Mesenchymal stem cell (in vitro differentiated cells and primary cell): ENCODE measurements at regions not wholly inside any gene's neighbourhood (a gene's known extent, or its start where the extent isn't known, plus 50 kb on each side); places are given as distances from the start of the nearest gene placed in this dataset.

Experiments used
- DNase-seq: peaks from one replicate; pipeline ENCODE4 v3.0.0-alpha.2; 2013
- H2AFZ ChIP-seq: one replicate; pipeline ENCODE4 v1.6.1; 2013; ENCODE audit warnings: low read depth, mild to moderate bottlenecking, control low read depth, inconsistent platforms, low read length, moderate library complexity
- H2AK5ac ChIP-seq: 2 replicates; pipeline ENCODE4 v1.6.1; 2013; ENCODE audit warnings: low read length, moderate library complexity, mild to moderate bottlenecking, inconsistent platforms; ENCODE audit not compliant: severe bottlenecking
- H2BK120ac ChIP-seq: one replicate; pipeline ENCODE4 v1.6.1; 2013; ENCODE audit warnings: low read depth, mild to moderate bottlenecking, inconsistent platforms, low read length, moderate library complexity
- H2BK12ac ChIP-seq, 2 experiments: one replicate each; pipeline ENCODE4 v1.6.1; 2013; ENCODE audit warnings: inconsistent platforms in 2 of 2, low read length in 2 of 2, mild to moderate bottlenecking in 2 of 2, moderate library complexity in 2 of 2, control low read depth in 1 of 2
- H2BK15ac ChIP-seq: one replicate; pipeline ENCODE4 v1.6.1; 2013; ENCODE audit warnings: mild to moderate bottlenecking, low read depth, inconsistent platforms; ENCODE audit not compliant: poor library complexity, severe bottlenecking
- H2BK5ac ChIP-seq: 2 replicates; pipeline ENCODE4 v1.6.1; 2013; ENCODE audit warnings: low read depth, mild to moderate bottlenecking, low read length, control low read depth, inconsistent platforms; ENCODE audit not compliant: poor library complexity, severe bottlenecking
- H3K14ac ChIP-seq, 2 experiments: one replicate each; pipeline ENCODE4 v1.6.1; 2013; ENCODE audit warnings: inconsistent platforms in 2 of 2, low read length in 2 of 2, control low read depth in 1 of 2, mild to moderate bottlenecking in 1 of 2, moderate library complexity in 1 of 2
- H3K18ac ChIP-seq, 2 experiments: one replicate each; pipeline ENCODE4 v1.6.1; 2013; ENCODE audit warnings: inconsistent platforms in 2 of 2, low read length in 2 of 2, control low read depth in 1 of 2, low read depth in 1 of 2, mild to moderate bottlenecking in 1 of 2
- H3K23ac ChIP-seq, 2 experiments: one replicate each; pipeline ENCODE4 v1.6.1; 2013; ENCODE audit warnings: inconsistent platforms in 2 of 2, low read length in 2 of 2, mild to moderate bottlenecking in 2 of 2, moderate library complexity in 2 of 2, control low read depth in 1 of 2
- H3K27ac ChIP-seq: 2 replicates; pipeline ENCODE4 v1.5.1; 2013; ENCODE audit warnings: mild to moderate bottlenecking, moderate library complexity, low read length, control low read depth, inconsistent platforms; ENCODE audit not compliant: poor library complexity, severe bottlenecking
- H3K27me3 ChIP-seq, 2 experiments: 2 replicates each; pipeline versions ENCODE4 v1.6.1 to v1.7.0; 2013; ENCODE audit warnings: low read length in 2 of 2, mild to moderate bottlenecking in 2 of 2, moderate library complexity in 2 of 2, control low read depth in 1 of 2, inconsistent platforms in 1 of 2; ENCODE audit not compliant: control insufficient read depth in 1 of 2, insufficient read depth in 1 of 2
- H3K36me3 ChIP-seq, 2 experiments: 2 replicates each; pipeline versions ENCODE4 v1.6.1 to v1.7.0; 2013; ENCODE audit warnings: low read length in 2 of 2, control low read depth in 1 of 2, inconsistent platforms in 1 of 2, low read depth in 1 of 2, mild to moderate bottlenecking in 1 of 2; ENCODE audit not compliant: insufficient read depth in 2 of 2, control insufficient read depth in 1 of 2
- H3K4ac ChIP-seq, 2 experiments: one replicate each; pipeline ENCODE4 v1.6.1; 2013; ENCODE audit warnings: inconsistent platforms in 2 of 2, low read length in 2 of 2, mild to moderate bottlenecking in 2 of 2, moderate library complexity in 2 of 2, control low read depth in 1 of 2, low read depth in 1 of 2
- H3K4me1 ChIP-seq: 2 replicates; pipeline ENCODE4 v1.6.1; 2013; ENCODE audit warnings: low read depth, low read length, control low read depth; ENCODE audit not compliant: control insufficient read depth, insufficient read depth
- H3K4me2 ChIP-seq: 2 replicates; pipeline ENCODE4 v1.6.1; 2013; ENCODE audit warnings: low read length, mild to moderate bottlenecking, inconsistent platforms; ENCODE audit not compliant: poor library complexity, severe bottlenecking
- H3K4me3 ChIP-seq, 2 experiments: 2 replicates each; pipeline versions ENCODE4 v1.5.1 to v1.7.0; 2013; ENCODE audit warnings: low read length in 2 of 2, mild to moderate bottlenecking in 2 of 2, control low read depth in 1 of 2, low read depth in 1 of 2; ENCODE audit not compliant: insufficient read depth in 1 of 2
- H3K79me1 ChIP-seq: replicated peaks from 2 replicates; pipeline ENCODE4 v1.6.1; 2013; ENCODE audit warnings: mild to moderate bottlenecking, control low read depth, low read length, inconsistent platforms; ENCODE audit not compliant: poor library complexity, severe bottlenecking
- H3K9ac ChIP-seq: 2 replicates; pipeline ENCODE4 v1.7.0; 2013; ENCODE audit warnings: mild to moderate bottlenecking, low read length, moderate library complexity
- H3K9me3 ChIP-seq: 2 replicates; pipeline ENCODE4 v1.7.0; 2013; ENCODE audit warnings: mild to moderate bottlenecking, low read length; ENCODE audit not compliant: control insufficient read depth
- H4K8ac ChIP-seq: one replicate; pipeline ENCODE4 v1.6.1; 2013; ENCODE audit warnings: inconsistent platforms, mild to moderate bottlenecking, low read length, moderate library complexity
- H4K91ac ChIP-seq: one replicate; pipeline ENCODE4 v1.6.1; 2013; ENCODE audit warnings: mild to moderate bottlenecking, low read length, inconsistent platforms
- WGBS: methylation state at CpG from one replicate; pipeline ENCODE4 v1.1.7; 2013; ENCODE audit warnings: mixed read lengths; 5-methylcytosine and 5-hydroxymethylcytosine counted together

DNA sequence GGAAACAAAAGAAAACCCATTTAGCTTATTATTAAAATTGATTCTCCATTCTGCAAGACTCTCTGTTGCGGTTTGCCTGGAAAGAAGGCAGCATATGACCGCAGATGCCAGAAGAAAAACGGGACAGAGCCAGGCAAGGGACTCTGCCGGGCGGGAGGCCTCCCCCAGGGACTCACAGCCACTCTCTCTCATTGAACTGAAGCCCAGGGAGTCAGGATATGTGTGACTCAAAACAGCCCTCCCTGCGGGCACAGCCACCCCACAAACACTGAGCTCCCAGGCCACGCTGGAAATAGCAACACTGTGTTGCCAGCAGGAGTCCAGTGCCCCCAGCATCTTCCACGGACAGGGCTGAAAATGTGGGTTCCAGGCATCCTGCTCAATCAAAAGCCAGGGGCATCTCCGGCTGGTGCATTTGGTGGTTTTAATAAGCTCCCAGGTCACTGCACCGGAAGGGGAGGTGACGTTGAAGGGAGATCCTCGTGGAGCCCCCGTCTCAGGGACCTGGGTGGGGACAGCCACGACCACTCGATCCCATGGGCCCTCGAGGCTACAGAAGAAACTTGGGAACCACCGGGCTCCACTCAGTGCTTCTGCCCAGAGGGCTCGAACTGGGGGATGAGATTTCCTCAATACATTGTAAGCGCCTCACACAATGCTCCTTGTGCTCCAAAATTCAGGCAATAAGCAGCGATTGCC lies 624.5 kb downstream of the TBC1D22A start:
- Histone ChIP-seq H2BK120ac (no peak overlapping the region), H3K4me1 (no peaks in the 10 kb centered on the region), H3K27me3 (peaks cover 0 to 77% of the 10 kb centered on the region in 2 experiments), H3K4ac (no peak overlapping the region), H3K9ac (no peak overlapping the region), H3K27ac (no peak overlapping the region), H4K8ac (no peak overlapping the region), H2BK15ac (no peak overlapping the region), H3K9me3 (no peaks in the 10 kb centered on the region), H2AFZ (no peak overlapping the region), H4K91ac (no peak overlapping the region), H3K36me3 (no peaks in the 10 kb centered on the region), H2AK5ac (no peak overlapping the region), H2BK5ac (no peak overlapping the region), H3K23ac (no peak overlapping the region), H3K14ac (no peak overlapping the region), H3K4me2 (no peak overlapping the region), H2BK12ac (no peak overlapping the region), H3K18ac (no peak overlapping the region), H3K4me3 (no peak overlapping the region), H3K79me1 (no peaks in the 10 kb centered on the region)
- no peak for DNase-seq
- WGBS: 75% methylated on average over 19 of the region's 20 CpGs

DNA sequence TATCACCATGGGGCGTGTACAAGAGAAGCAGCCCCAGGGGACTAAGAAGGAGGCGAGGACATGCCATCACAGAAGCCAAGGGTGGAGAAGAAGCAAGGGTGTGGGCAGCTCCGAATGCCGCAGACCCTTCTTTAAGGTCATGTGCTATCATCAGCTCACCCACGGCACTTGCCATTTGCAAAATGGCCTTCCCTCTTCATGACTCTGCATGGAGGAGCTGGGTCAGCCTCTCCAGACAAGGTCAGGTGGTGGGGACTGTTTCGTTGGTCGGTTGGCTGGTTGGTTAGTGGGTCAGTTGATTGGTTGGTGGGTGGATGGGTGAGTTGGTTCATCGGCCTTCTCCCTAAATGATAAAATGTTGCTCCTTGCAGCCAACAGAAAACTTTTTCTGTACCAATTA lies 622.5 kb downstream of the TBC1D22A start:
- H2AK5ac ChIP-seq: no peak overlapping the region
- H2BK15ac ChIP-seq: no peak overlapping the region
- no peak overlapping the region for H3K4ac ChIP-seq
- H2BK12ac ChIP-seq: no peak overlapping the region
- H4K91ac ChIP-seq: no peak overlapping the region
- no peak overlapping the region for H2BK120ac ChIP-seq
- 66% methylated on average over 7 of the region's 8 CpGs for WGBS
- H3K4me1 ChIP-seq: no peaks in the 10 kb centered on the region
- peaks cover 0 to 79% of the 10 kb centered on the region in 2 experiments for H3K27me3 ChIP-seq
- H3K27ac ChIP-seq: no peak overlapping the region
- no peak overlapping the region for H3K14ac ChIP-seq
- no peak overlapping the region for H3K4me2 ChIP-seq
- no peak overlapping the region for H3K18ac ChIP-seq
- no peak overlapping the region for H2BK5ac ChIP-seq
- no peak overlapping the region for H3K9ac ChIP-seq
- H3K79me1 ChIP-seq: no peaks in the 10 kb centered on the region
- no peaks in the 10 kb centered on the region for H3K36me3 ChIP-seq
- no peak overlapping the region for H4K8ac ChIP-seq
- no peak for DNase-seq
- no peak overlapping the region for H2AFZ ChIP-seq
- no peak overlapping the region for H3K23ac ChIP-seq
- no peak overlapping the region for H3K4me3 ChIP-seq
- no peaks in the 10 kb centered on the region for H3K9me3 ChIP-seq

DNA sequence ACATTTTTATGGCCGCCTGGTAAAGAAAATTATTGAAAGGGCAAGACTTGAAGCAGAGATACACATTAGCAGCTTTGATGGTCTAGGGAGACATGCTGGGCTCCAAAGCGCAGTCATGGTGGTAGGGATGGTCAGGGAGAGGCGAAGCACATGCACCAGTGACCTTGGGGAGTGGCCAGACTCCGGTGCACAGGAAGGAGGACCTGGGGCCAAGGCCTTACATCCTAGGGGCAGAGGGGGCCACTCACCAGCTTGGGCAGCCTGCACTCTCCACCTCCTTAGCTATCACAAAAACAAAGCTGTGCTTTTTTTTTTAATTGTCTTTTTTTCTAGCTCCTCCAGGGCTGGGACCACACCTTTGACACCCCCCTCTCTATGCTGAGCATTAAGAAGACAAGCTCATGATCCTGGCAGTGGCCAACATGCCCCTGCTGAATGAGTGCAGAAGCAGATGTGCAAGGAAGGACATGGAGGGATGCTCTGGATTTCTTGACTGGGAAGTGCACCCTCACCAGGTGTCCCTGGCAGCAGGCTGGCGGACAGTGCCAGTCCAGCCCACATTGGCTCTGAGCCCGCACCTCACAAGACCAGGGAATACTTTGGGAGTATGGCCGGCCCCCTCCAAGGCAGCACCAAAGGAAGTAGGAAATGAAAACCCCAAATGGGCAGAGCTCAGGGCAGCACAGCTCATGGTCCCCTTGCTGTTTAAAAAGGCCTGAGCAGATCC lies 619.9 kb downstream of the TBC1D22A start:
- Histone ChIP-seq H4K91ac (no peak overlapping the region), H3K4me3 (no peak overlapping the region), H3K4me2 (no peak overlapping the region), H2BK120ac (no peak overlapping the region), H2BK5ac (no peak overlapping the region), H3K27me3 (peaks cover 0 to 65% of the 10 kb centered on the region in 2 experiments), H3K4me1 (no peaks in the 10 kb centered on the region), H3K23ac (no peak overlapping the region), H3K36me3 (no peaks in the 10 kb centered on the region), H3K27ac (no peak overlapping the region), H2BK15ac (no peak overlapping the region), H4K8ac (no peak overlapping the region), H3K9ac (no peak overlapping the region), H3K4ac (no peak overlapping the region), H3K79me1 (no peaks in the 10 kb centered on the region), H2AFZ (no peak overlapping the region), H3K9me3 (no peaks in the 10 kb centered on the region), H3K18ac (no peak overlapping the region), H2AK5ac (no peak overlapping the region), H2BK12ac (no peak overlapping the region), H3K14ac (no peak overlapping the region)
- no peak for DNase-seq
- 74% methylated on average over 7 of the region's 7 CpGs for WGBS

DNA sequence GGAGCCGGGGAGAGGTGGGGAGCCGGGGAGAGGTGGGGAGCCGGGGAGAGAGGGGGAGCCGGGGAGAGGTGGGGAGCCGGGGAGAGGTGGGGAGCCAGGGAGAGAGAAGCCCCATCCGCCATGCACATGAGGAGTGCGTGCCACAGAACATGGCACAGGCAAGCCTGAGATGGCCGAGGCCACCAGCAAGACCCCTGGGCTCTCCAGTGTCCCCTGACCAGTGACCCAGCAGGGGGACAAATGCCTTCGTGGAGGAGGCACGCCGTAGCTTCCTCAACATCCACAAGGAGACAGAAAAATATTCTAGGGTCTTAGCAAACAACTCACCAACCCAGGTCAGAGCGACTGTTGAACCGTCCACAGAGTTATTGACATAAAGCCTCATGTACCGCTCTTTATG lies 618.8 kb downstream of the TBC1D22A start:
- Histone ChIP-seq H3K27me3 (peaks cover 0 to 65% of the 10 kb centered on the region in 2 experiments), H3K36me3 (no peaks in the 10 kb centered on the region)
- WGBS: 64% methylated on average over 5 of the region's 14 CpGs

More for the DNA sequence above, 618.8 kb downstream of the TBC1D22A start:
- Histone ChIP-seq H3K4me3 (no peak overlapping the region), H3K4me1 (no peaks in the 10 kb centered on the region), H2BK12ac (no peak overlapping the region), H4K91ac (no peak overlapping the region), H2AK5ac (no peak overlapping the region), H3K27ac (no peak overlapping the region), H3K18ac (no peak overlapping the region), H3K14ac (no peak overlapping the region), H2BK15ac (no peak overlapping the region), H3K9ac (no peak overlapping the region), H3K4ac (no peak overlapping the region), H4K8ac (no peak overlapping the region), H3K79me1 (no peaks in the 10 kb centered on the region), H3K4me2 (no peak overlapping the region), H2BK5ac (no peak overlapping the region), H2BK120ac (no peak overlapping the region), H3K23ac (no peak overlapping the region), H2AFZ (no peak overlapping the region), H3K9me3 (no peaks in the 10 kb centered on the region)
- no peak for DNase-seq
